ENCODE measurements at regions not wholly inside any gene's neighbourhood (a gene's known extent, or its start where the extent isn't known, plus 50 kb on each side); places are given as distances from the start of the nearest gene placed in this dataset.

GRCh38 chr9:90306158-90306557 is 336.5 kb downstream of the DIRAS2 start:
- no peaks in the 10 kb centered on the region for H3K36me3 ChIP-seq (ENCODE audit: control insufficient read depth, insufficient read depth, low read length)
- no peaks in the 10 kb centered on the region for H3K27me3 ChIP-seq (ENCODE audit: control insufficient read depth, insufficient read depth, low read length)
- H3K9me3 ChIP-seq (ENCODE audit: control insufficient read depth, insufficient read depth, low read length) = no peaks in the 10 kb centered on the region
- no peaks in the 10 kb centered on the region for H3K4me1 ChIP-seq (ENCODE audit: control insufficient read depth, insufficient read depth, low read length)
- no peak overlapping the region for H3K9ac ChIP-seq (ENCODE audit: low read depth, low read length)
- no peak overlapping the region for H3K4me3 ChIP-seq (ENCODE audit: low read depth, low read length)

- Histone ChIP-seq H3K9ac (ENCODE audit: low read depth, low read length) (no peak overlapping the region), H3K4me3 (ENCODE audit: low read depth, low read length) (no peak overlapping the region), H3K9me3 (ENCODE audit: control insufficient read depth, insufficient read depth, low read length) (no peaks in the 10 kb centered on the region), H3K27me3 (ENCODE audit: control insufficient read depth, insufficient read depth, low read length) (no peaks in the 10 kb centered on the region), H3K4me1 (ENCODE audit: control insufficient read depth, insufficient read depth, low read length) (no peaks in the 10 kb centered on the region), H3K36me3 (ENCODE audit: control insufficient read depth, insufficient read depth, low read length) (no peaks in the 10 kb centered on the region)
Observed at GRCh38 chr9:90307167-90307833, 335.3 kb downstream of the DIRAS2 start.

GRCh38 chr9:90307891-90308290 is 334.7 kb downstream of the DIRAS2 start:
- Histone ChIP-seq H3K9me3 (ENCODE audit: control insufficient read depth, insufficient read depth, low read length) (no peaks in the 10 kb centered on the region), H3K36me3 (ENCODE audit: control insufficient read depth, insufficient read depth, low read length) (no peaks in the 10 kb centered on the region), H3K27me3 (ENCODE audit: control insufficient read depth, insufficient read depth, low read length) (no peaks in the 10 kb centered on the region), H3K9ac (ENCODE audit: low read depth, low read length) (no peak overlapping the region), H3K4me3 (ENCODE audit: low read depth, low read length) (no peak overlapping the region), H3K4me1 (ENCODE audit: control insufficient read depth, insufficient read depth, low read length) (no peaks in the 10 kb centered on the region)

GRCh38 chr9:90308691-90309090 is 333.9 kb downstream of the DIRAS2 start:
- Histone ChIP-seq H3K36me3 (ENCODE audit: control insufficient read depth, insufficient read depth, low read length) (no peaks in the 10 kb centered on the region), H3K9me3 (ENCODE audit: control insufficient read depth, insufficient read depth, low read length) (no peaks in the 10 kb centered on the region), H3K4me1 (ENCODE audit: control insufficient read depth, insufficient read depth, low read length) (no peaks in the 10 kb centered on the region), H3K4me3 (ENCODE audit: low read depth, low read length) (no peak overlapping the region), H3K27me3 (ENCODE audit: control insufficient read depth, insufficient read depth, low read length) (no peaks in the 10 kb centered on the region), H3K9ac (ENCODE audit: low read depth, low read length) (no peak overlapping the region)

GRCh38 chr9:90309809-90310520 is 332.7 kb downstream of the DIRAS2 start:
- Histone ChIP-seq H3K36me3 (ENCODE audit: control insufficient read depth, insufficient read depth, low read length) (no peaks in the 10 kb centered on the region), H3K9me3 (ENCODE audit: control insufficient read depth, insufficient read depth, low read length) (no peaks in the 10 kb centered on the region), H3K9ac (ENCODE audit: low read depth, low read length) (no peak overlapping the region), H3K4me3 (ENCODE audit: low read depth, low read length) (no peak overlapping the region), H3K27me3 (ENCODE audit: control insufficient read depth, insufficient read depth, low read length) (no peaks in the 10 kb centered on the region), H3K4me1 (ENCODE audit: control insufficient read depth, insufficient read depth, low read length) (no peaks in the 10 kb centered on the region)

GRCh38 chr9:90310521-90310876 is 332.1 kb downstream of the DIRAS2 start:
- Histone ChIP-seq H3K4me1 (ENCODE audit: control insufficient read depth, insufficient read depth, low read length) (no peaks in the 10 kb centered on the region), H3K36me3 (ENCODE audit: control insufficient read depth, insufficient read depth, low read length) (no peaks in the 10 kb centered on the region), H3K4me3 (ENCODE audit: low read depth, low read length) (no peak overlapping the region), H3K27me3 (ENCODE audit: control insufficient read depth, insufficient read depth, low read length) (no peaks in the 10 kb centered on the region), H3K9ac (ENCODE audit: low read depth, low read length) (no peak overlapping the region), H3K9me3 (ENCODE audit: control insufficient read depth, insufficient read depth, low read length) (no peaks in the 10 kb centered on the region)

GRCh38 chr9:90311811-90312210 is 330.8 kb downstream of the DIRAS2 start:
- H3K4me3 ChIP-seq (ENCODE audit: low read depth, low read length) = no peak overlapping the region
- H3K36me3 ChIP-seq (ENCODE audit: control insufficient read depth, insufficient read depth, low read length) = no peaks in the 10 kb centered on the region
- H3K9ac ChIP-seq (ENCODE audit: low read depth, low read length) = no peak overlapping the region
- H3K9me3 ChIP-seq (ENCODE audit: control insufficient read depth, insufficient read depth, low read length) = no peaks in the 10 kb centered on the region
- H3K4me1 ChIP-seq (ENCODE audit: control insufficient read depth, insufficient read depth, low read length) = no peaks in the 10 kb centered on the region
- no peaks in the 10 kb centered on the region for H3K27me3 ChIP-seq (ENCODE audit: control insufficient read depth, insufficient read depth, low read length)

GRCh38 chr9:90322296-90322695 is 320.3 kb downstream of the DIRAS2 start:
- Histone ChIP-seq H3K36me3 (ENCODE audit: control insufficient read depth, insufficient read depth, low read length) (no peaks in the 10 kb centered on the region), H3K9ac (ENCODE audit: low read depth, low read length) (no peak overlapping the region), H3K9me3 (ENCODE audit: control insufficient read depth, insufficient read depth, low read length) (no peaks in the 10 kb centered on the region), H3K4me1 (ENCODE audit: control insufficient read depth, insufficient read depth, low read length) (no peaks in the 10 kb centered on the region), H3K27me3 (ENCODE audit: control insufficient read depth, insufficient read depth, low read length) (no peaks in the 10 kb centered on the region), H3K4me3 (ENCODE audit: low read depth, low read length) (no peak overlapping the region)

GRCh38 chr9:90325913-90326653 is 316.5 kb downstream of the DIRAS2 start:
- Histone ChIP-seq H3K9ac (ENCODE audit: low read depth, low read length) (no peak overlapping the region), H3K4me3 (ENCODE audit: low read depth, low read length) (no peak overlapping the region), H3K4me1 (ENCODE audit: control insufficient read depth, insufficient read depth, low read length) (no peaks in the 10 kb centered on the region), H3K27me3 (ENCODE audit: control insufficient read depth, insufficient read depth, low read length) (no peaks in the 10 kb centered on the region), H3K36me3 (ENCODE audit: control insufficient read depth, insufficient read depth, low read length) (no peaks in the 10 kb centered on the region), H3K9me3 (ENCODE audit: control insufficient read depth, insufficient read depth, low read length) (no peaks in the 10 kb centered on the region)

GRCh38 chr9:90330231-90330630 is 312.4 kb downstream of the DIRAS2 start:
- Histone ChIP-seq H3K9ac (ENCODE audit: low read depth, low read length) (no peak overlapping the region), H3K4me3 (ENCODE audit: low read depth, low read length) (no peak overlapping the region), H3K36me3 (ENCODE audit: control insufficient read depth, insufficient read depth, low read length) (no peaks in the 10 kb centered on the region), H3K9me3 (ENCODE audit: control insufficient read depth, insufficient read depth, low read length) (no peaks in the 10 kb centered on the region), H3K4me1 (ENCODE audit: control insufficient read depth, insufficient read depth, low read length) (peaks cover 10% of the 10 kb centered on the region), H3K27me3 (ENCODE audit: control insufficient read depth, insufficient read depth, low read length) (no peaks in the 10 kb centered on the region)

GRCh38 chr9:90331826-90332575 is 310.6 kb downstream of the DIRAS2 start:
- Histone ChIP-seq H3K36me3 (ENCODE audit: control insufficient read depth, insufficient read depth, low read length) (no peaks in the 10 kb centered on the region), H3K27me3 (ENCODE audit: control insufficient read depth, insufficient read depth, low read length) (no peaks in the 10 kb centered on the region), H3K4me1 (ENCODE audit: control insufficient read depth, insufficient read depth, low read length) (peaks cover 10% of the 10 kb centered on the region), H3K9me3 (ENCODE audit: control insufficient read depth, insufficient read depth, low read length) (no peaks in the 10 kb centered on the region), H3K9ac (ENCODE audit: low read depth, low read length) (no peak overlapping the region), H3K4me3 (ENCODE audit: low read depth, low read length) (no peak overlapping the region)
